ENCODE measurements at regions not wholly inside any gene's neighbourhood (a gene's known extent, or its start where the extent isn't known, plus 50 kb on each side); places are given as distances from the start of the nearest gene placed in this dataset.

DNA sequence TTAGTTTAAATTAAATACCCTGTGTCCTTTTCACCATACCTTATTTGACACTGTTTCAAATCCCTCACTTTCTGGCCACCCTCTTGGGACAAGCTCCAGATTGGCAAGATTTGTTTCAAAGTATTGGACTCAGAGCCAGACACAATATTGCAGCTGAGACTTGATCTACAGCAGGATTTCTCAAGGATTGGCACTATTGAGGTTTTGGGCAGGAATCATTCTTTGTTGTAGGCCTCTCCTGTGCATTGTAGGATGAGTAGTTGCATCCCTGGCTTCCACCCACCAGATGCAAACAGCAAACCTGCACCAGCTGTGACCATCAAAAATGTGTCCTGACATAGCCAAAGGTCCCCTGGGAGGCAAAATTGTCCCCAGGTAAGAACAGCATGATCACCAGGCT, 181.2 kb downstream of the CHD9NB start:
- TF ChIP-seq FOXP2 (optimal IDR thresholded peaks at IDR 0.05; ENCODE audit: borderline replicate concordance, extremely low read depth, extremely low read length, insufficient read depth), result no peak
- no peak for TF ChIP-seq TAF1 (IDR thresholded peaks at IDR 0.05; ENCODE audit: borderline replicate concordance, insufficient read depth, low read length)
- no peak for TF ChIP-seq POLR2AphosphoS5 (IDR thresholded peaks at IDR 0.05; ENCODE audit: low read depth, low read length)
- no peak for TF ChIP-seq SIN3A (IDR thresholded peaks at IDR 0.05; ENCODE audit: borderline replicate concordance, insufficient read depth, low read length)

DNA sequence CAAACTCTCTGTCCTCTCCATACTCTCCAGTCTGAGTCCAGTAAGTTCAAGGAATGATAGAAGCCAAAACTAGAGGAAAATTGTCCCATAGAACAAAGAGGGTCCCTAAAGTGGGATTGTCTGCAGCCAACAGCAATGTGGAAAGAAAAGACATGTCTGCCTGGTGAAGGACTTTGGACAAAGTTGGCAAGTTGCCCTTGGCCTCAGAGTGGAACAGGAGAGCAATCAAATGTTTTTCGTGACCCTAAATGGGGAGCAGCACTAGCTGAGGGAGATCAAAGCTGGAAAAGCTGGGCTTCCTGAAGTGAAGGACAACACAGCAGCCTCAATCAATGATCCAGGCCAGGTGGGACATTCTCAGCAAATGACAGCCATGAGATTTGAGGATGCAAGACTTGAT, 183.5 kb downstream of the CHD9NB start:
- TF ChIP-seq REST (IDR thresholded peaks at IDR 0.05; ENCODE audit: insufficient read depth in 1 of 2, low read depth in 2 of 2, low read length in 2 of 2) (no peak), POLR2AphosphoS5 (IDR thresholded peaks at IDR 0.05; ENCODE audit: low read depth, low read length) (no peak), SIN3A (IDR thresholded peaks at IDR 0.05; ENCODE audit: borderline replicate concordance, insufficient read depth, low read length) (no peak), TAF1 (IDR thresholded peaks at IDR 0.05; ENCODE audit: borderline replicate concordance, insufficient read depth, low read length) (no peak), FOXP2 (optimal IDR thresholded peaks at IDR 0.05; ENCODE audit: borderline replicate concordance, extremely low read depth, extremely low read length, insufficient read depth) (no peak)

DNA sequence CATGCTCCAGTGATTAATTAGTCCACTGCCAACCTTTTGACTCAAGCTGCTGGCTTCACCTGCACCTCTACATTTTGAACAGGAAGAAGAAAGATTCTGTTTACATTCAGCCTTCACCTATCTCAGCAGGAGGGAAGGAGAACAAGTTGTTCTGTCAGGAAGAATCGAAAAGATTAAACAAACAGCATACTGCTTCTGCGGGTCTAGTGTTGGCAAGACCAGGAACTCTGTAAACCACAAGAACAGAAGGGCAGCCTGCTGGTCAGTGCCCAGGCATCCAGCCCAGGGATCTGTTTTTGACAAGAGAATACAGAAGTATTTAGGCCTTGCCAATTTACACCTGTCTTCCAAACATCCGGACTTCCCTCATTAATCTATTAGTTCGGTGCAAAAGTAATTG, 189.7 kb downstream of the CHD9NB start:
- TF ChIP-seq TAF1 (IDR thresholded peaks at IDR 0.05; ENCODE audit: borderline replicate concordance, insufficient read depth, low read length) (no peak), REST (IDR thresholded peaks at IDR 0.05; ENCODE audit: insufficient read depth in 1 of 2, low read depth in 2 of 2, low read length in 2 of 2) (no peak), SIN3A (IDR thresholded peaks at IDR 0.05; ENCODE audit: borderline replicate concordance, insufficient read depth, low read length) (no peak), POLR2AphosphoS5 (IDR thresholded peaks at IDR 0.05; ENCODE audit: low read depth, low read length) (no peak), FOXP2 (optimal IDR thresholded peaks at IDR 0.05; ENCODE audit: borderline replicate concordance, extremely low read depth, extremely low read length, insufficient read depth) (no peak)

GRCh38 chr16:52861614-52862022, 191.1 kb downstream of the CHD9NB start:
- TF ChIP-seq FOXP2 (optimal IDR thresholded peaks at IDR 0.05; ENCODE audit: borderline replicate concordance, extremely low read depth, extremely low read length, insufficient read depth), result no peak
- TF ChIP-seq TAF1 (IDR thresholded peaks at IDR 0.05; ENCODE audit: borderline replicate concordance, insufficient read depth, low read length), result no peak
- no peak for TF ChIP-seq REST (IDR thresholded peaks at IDR 0.05; ENCODE audit: insufficient read depth in 1 of 2, low read depth in 2 of 2, low read length in 2 of 2)
- no peak for TF ChIP-seq POLR2AphosphoS5 (IDR thresholded peaks at IDR 0.05; ENCODE audit: low read depth, low read length)
- TF ChIP-seq SIN3A (IDR thresholded peaks at IDR 0.05; ENCODE audit: borderline replicate concordance, insufficient read depth, low read length), result no peak

GRCh38 chr16:52855463-52855862, 197.2 kb downstream of the CHD9NB start:
- TF ChIP-seq FOXP2 (optimal IDR thresholded peaks at IDR 0.05; ENCODE audit: borderline replicate concordance, extremely low read depth, extremely low read length, insufficient read depth) (no peak), TAF1 (IDR thresholded peaks at IDR 0.05; ENCODE audit: borderline replicate concordance, insufficient read depth, low read length) (no peak), SIN3A (IDR thresholded peaks at IDR 0.05; ENCODE audit: borderline replicate concordance, insufficient read depth, low read length) (no peak), REST (IDR thresholded peaks at IDR 0.05; ENCODE audit: insufficient read depth in 1 of 2, low read depth in 2 of 2, low read length in 2 of 2) (no peak), POLR2AphosphoS5 (IDR thresholded peaks at IDR 0.05; ENCODE audit: low read depth, low read length) (no peak)
